Liver (tissue), 8 donors: ENCODE measurements at regions not wholly inside any gene's neighbourhood (a gene's known extent, or its start where the extent isn't known, plus 50 kb on each side); places are given as distances from the start of the nearest gene placed in this dataset.

Experiments used
- DNase-seq: peaks from one replicate; pipeline ENCODE4 v3.0.0-alpha.2; 2017; ENCODE audit warnings: low spot score
- H3K27ac ChIP-seq, 2 donors: one replicate each; pipeline ENCODE4 v1.7.0; 2013; ENCODE audit warnings: inconsistent platforms in 2 of 2, low read length in 2 of 2, control low read depth in 1 of 2, low read depth in 1 of 2, mild to moderate bottlenecking in 1 of 2
- H3K27me3 ChIP-seq, 4 donors: one replicate each; pipeline versions ENCODE4 v1.6.1 to v1.7.0; 2013; ENCODE audit warnings: low read length in 3 of 4, inconsistent platforms in 1 of 4, mild to moderate bottlenecking in 1 of 4, moderate library complexity in 1 of 4; ENCODE audit not compliant: control insufficient read depth in 4 of 4, insufficient read depth in 4 of 4
- H3K36me3 ChIP-seq, 4 donors: one replicate each; pipeline versions ENCODE4 v1.6.1 to v1.7.0; 2013; ENCODE audit warnings: low read length in 3 of 4, mild to moderate bottlenecking in 3 of 4, low read depth in 1 of 4, moderate library complexity in 1 of 4; ENCODE audit not compliant: control insufficient read depth in 4 of 4, insufficient read depth in 3 of 4
- H3K4me1 ChIP-seq, 4 donors: one replicate each; pipeline versions ENCODE4 v1.6.1 to v1.7.0; 2013; ENCODE audit warnings: low read length in 3 of 4, mild to moderate bottlenecking in 3 of 4, moderate library complexity in 1 of 4; ENCODE audit not compliant: control insufficient read depth in 4 of 4, insufficient read depth in 4 of 4
- H3K4me3 ChIP-seq, 3 donors: one replicate each; pipeline versions ENCODE4 v1.6.1 to v1.7.0; 2013; ENCODE audit warnings: low read length in 3 of 3, control low read depth in 1 of 3, low read depth in 1 of 3, mild to moderate bottlenecking in 1 of 3
- H3K9ac ChIP-seq, 2 donors: one replicate each; pipeline ENCODE4 v1.7.0; 2013; ENCODE audit warnings: low read length in 2 of 2, mild to moderate bottlenecking in 2 of 2, moderate library complexity in 2 of 2, control low read depth in 1 of 2, low read depth in 1 of 2
- H3K9me3 ChIP-seq, 4 donors: one replicate each; pipeline versions ENCODE4 v1.6.1 to v1.7.0; 2013; ENCODE audit warnings: low read length in 3 of 4; ENCODE audit not compliant: control insufficient read depth in 4 of 4
- ATF3 ChIP-seq: IDR thresholded peaks from 2 replicates; pipeline ENCODE4 v1.6.1; 2016; ENCODE audit warnings: antibody characterized with exemption
- CTCF ChIP-seq: fragments of 150-350 bp; IDR thresholded peaks from 2 replicates; pipeline ENCODE4 v1.5.1; 2017; ENCODE audit warnings: improper control_type of control experiment, low read depth, low read length; ENCODE audit not compliant: missing input control
- EGR1 ChIP-seq, 2 donors: IDR thresholded peaks; 2 replicates each; pipeline ENCODE4 v1.6.1; 2016 to 2018; ENCODE audit warnings: antibody characterized with exemption in 2 of 2, low read depth in 2 of 2
- FOXA2 ChIP-seq: IDR thresholded peaks from 2 replicates; pipeline ENCODE4 v1.6.1; 2016; ENCODE audit warnings: antibody characterized with exemption
- GABPA ChIP-seq, 2 donors: IDR thresholded peaks in 1 of 2; conservative IDR thresholded peaks in 1 of 2; 2 replicates each; pipeline ENCODE4 v1.6.1; 2016; ENCODE audit warnings: antibody characterized with exemption in 2 of 2, mild to moderate bottlenecking in 1 of 2, moderate library complexity in 1 of 2
- HNF4A ChIP-seq, 2 donors: conservative IDR thresholded peaks; 2 replicates each; pipeline ENCODE4 v1.6.1; 2016; ENCODE audit warnings: antibody characterized with exemption in 2 of 2, mild to moderate bottlenecking in 2 of 2
- HNF4G ChIP-seq: IDR thresholded peaks from 2 replicates; pipeline ENCODE4 v1.6.1; 2016; ENCODE audit warnings: antibody characterized with exemption
- MAX ChIP-seq: IDR thresholded peaks from 2 replicates; pipeline ENCODE4 v1.6.1; 2016; ENCODE audit warnings: antibody characterized with exemption
- RAD21 ChIP-seq, 2 donors: IDR thresholded peaks; 2 replicates each; pipeline ENCODE4 v1.6.1; 2016; ENCODE audit warnings: antibody characterized with exemption in 2 of 2, mild to moderate bottlenecking in 2 of 2
- RXRA ChIP-seq, 2 donors: IDR thresholded peaks; 2 replicates each; pipeline ENCODE4 v1.6.1; 2017 to 2018; ENCODE audit warnings: antibody characterized with exemption in 2 of 2, mild to moderate bottlenecking in 1 of 2
- TAF1 ChIP-seq: conservative IDR thresholded peaks from 2 replicates; pipeline ENCODE4 v1.6.1; 2016; ENCODE audit warnings: antibody characterized with exemption, mild to moderate bottlenecking
- YY1 ChIP-seq: IDR thresholded peaks from 2 replicates; pipeline ENCODE4 v1.6.1; 2016; ENCODE audit warnings: antibody characterized with exemption, mild to moderate bottlenecking
- ZBTB33 ChIP-seq: IDR thresholded peaks from 2 replicates; pipeline ENCODE4 v1.6.1; 2016; ENCODE audit warnings: antibody characterized with exemption
- WGBS: extraction: QIAGEN DNeasy Blood & Tissue Kit; methylation state at CpG from one replicate; pipeline ENCODE4 v1.1.7; 2013; 5-methylcytosine and 5-hydroxymethylcytosine counted together
- donor health status: healthy.
- donor health status: healthy.
- donor health status: healthy.
- donor health status: healthy.
- donor health status: healthy.

GRCh38 chr5:2574155-2574554, 177.3 kb downstream of the IRX2 start:
- no peaks in the 10 kb centered on the region for H3K36me3 ChIP-seq
- no peaks in the 10 kb centered on the region for H3K4me1 ChIP-seq
- no peak overlapping the region for H3K27ac ChIP-seq
- DNase-seq, result no peak
- no peak overlapping the region for H3K4me3 ChIP-seq
- H3K9me3 ChIP-seq, result no peaks in the 10 kb centered on the region
- 80% methylated on average over 5 of the region's 5 CpGs for WGBS
- no peak overlapping the region for H3K9ac ChIP-seq
- TF ChIP-seq ZBTB33 (no peak), HNF4A (conservative IDR thresholded peaks at IDR 0.05) (no peak)
- H3K27me3 ChIP-seq, result no peaks in the 10 kb centered on the region

- H3K9ac ChIP-seq, result no peak overlapping the region
- no peak overlapping the region for H3K4me3 ChIP-seq
- no peak for DNase-seq
- no peaks in the 10 kb centered on the region for H3K27me3 ChIP-seq
- no peaks in the 10 kb centered on the region for H3K36me3 ChIP-seq
- H3K4me1 ChIP-seq, result no peaks in the 10 kb centered on the region
- 54% methylated on average over 10 of the region's 10 CpGs for WGBS
- no peak for TF ChIP-seq MAX
- no peak for TF ChIP-seq ATF3
- TF ChIP-seq YY1, result no peak
- TF ChIP-seq HNF4G, result no peak
- TF ChIP-seq TAF1, result no peak
- no peak for TF ChIP-seq CTCF
- TF ChIP-seq RAD21 (IDR thresholded peaks at IDR 0.05), result no peak
- TF ChIP-seq GABPA (IDR thresholded peaks at IDR 0.05 in 1 of 2, conservative IDR thresholded peaks at IDR 0.05 in 1 of 2), result no peak
- TF ChIP-seq RXRA (IDR thresholded peaks at IDR 0.05), result no peak
- TF ChIP-seq FOXA2, result no peak
- no peak for TF ChIP-seq ZBTB33
- no peak for TF ChIP-seq HNF4A (conservative IDR thresholded peaks at IDR 0.05)
- no peak for TF ChIP-seq EGR1 (IDR thresholded peaks at IDR 0.05; ENCODE audit: low read depth in 2 of 2)
- no peak overlapping the region for H3K27ac ChIP-seq
- no peaks in the 10 kb centered on the region for H3K9me3 ChIP-seq
Observed at GRCh38 chr5:2570586-2570985, 180.9 kb downstream of the IRX2 start.
